ENCODE measurements at regions not wholly inside any gene's neighbourhood (a gene's known extent, or its start where the extent isn't known, plus 50 kb on each side); places are given as distances from the start of the nearest gene placed in this dataset.
A peak's percentile ranks its signal among the peaks of the same experiment; 100 is the strongest.

DNA sequence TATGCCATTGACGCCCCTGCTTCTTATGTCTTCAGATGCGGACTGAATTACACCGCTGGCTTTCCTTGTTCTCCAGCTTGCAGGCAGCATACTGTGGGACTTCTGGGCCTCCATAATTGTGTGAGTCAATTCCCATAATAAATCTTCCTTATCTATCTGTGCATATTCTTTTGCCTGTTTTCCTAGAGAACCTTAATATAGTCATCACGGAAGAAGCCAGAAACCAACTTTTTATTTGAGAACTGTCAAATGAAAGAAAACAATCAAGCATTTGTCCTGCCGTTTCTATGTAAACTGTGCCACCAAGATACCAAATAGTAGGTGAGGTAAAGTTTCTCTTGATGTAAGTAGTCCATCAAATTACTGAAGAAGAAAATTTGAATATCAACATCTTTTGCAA, 51.8 kb upstream of the B3GALNT1 start:
- DNase-seq (ENCODE audit: low spot score) = no peak

DNA sequence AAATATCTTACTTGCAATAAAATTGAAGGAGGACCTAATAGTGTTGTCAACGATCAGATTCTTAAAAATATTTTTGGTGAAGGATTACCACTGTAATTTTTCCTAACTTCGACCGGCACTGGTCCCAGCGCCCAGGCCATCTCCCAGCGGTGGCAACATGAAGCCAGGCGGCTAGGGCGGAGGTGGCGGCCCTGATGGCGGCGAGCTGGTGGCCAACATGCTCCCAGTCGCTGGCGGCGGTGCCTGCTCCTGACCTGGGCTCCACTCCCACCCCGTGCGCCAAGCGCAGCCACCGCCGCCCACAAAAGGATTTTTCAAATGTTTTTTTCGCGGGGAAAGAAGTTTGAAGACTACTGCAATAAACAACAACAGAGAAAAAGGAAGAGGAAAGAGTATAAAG, 56.5 kb upstream of the B3GALNT1 start:
- DNase-seq (ENCODE audit: low spot score) = no peak

DNA sequence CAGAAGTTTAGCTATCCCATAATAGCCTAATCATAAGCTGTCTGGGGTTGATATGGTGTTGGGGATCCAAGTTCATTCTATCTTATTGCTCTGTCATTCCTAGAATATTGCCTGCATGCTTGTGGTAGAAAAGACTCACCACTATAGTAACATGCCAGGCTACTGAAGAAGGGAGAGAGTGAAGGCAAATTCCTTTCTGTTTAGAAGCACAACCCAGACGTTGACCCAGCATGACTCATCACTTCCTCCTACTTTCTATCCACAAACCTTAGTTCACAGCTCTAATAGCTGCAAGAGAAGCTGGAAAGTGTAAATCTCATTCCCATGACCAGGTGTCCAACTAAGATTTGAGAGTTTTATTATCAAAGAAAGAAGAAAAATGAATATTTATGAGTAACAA, 57.8 kb upstream of the NMD3 start:
- DNase-seq (ENCODE audit: low spot score) = peak; percentile 99

DNA sequence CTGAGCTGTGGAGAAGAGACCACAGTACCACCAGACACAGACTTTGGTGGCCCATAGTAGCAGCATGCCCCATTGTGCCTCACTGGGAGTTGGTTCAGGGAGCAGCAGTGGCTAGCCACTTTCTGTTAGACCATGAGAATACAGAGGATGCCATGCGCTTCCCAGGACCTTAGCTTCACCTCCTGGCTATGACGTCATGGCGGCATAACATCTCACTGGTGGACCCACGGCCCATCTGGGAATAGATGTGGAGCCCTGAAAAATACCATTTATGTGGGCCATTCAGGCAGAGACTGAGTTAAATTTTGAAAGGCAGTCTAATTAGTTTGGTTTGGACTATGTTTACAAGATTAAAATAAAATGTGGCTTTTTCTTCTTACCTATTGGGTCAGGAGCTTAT, 55.1 kb upstream of the NMD3 start:
- DNase-seq (ENCODE audit: low spot score) = no peak

DNA sequence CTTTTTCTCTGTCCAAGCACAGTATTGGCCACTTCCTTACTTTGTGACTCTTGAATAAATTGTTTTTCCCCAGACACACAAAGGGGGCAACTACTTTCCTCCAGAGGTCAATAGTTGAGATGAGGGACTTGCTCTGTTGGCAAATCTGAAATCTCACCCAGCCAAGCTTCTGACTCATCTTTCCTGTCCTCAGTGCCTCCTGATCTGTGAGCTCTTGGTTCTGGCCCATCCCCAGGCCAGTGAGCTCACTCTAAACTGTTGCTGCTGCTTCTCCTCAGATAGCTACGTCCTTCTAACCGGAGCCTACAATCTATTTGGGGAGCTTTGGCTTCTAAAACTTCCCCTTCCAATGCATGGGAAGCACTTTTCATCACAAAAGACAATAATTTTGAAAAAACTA, 50.0 kb upstream of the NMD3 start:
- peak; percentile 84 for DNase-seq (ENCODE audit: low spot score)

Data from kidney tubule cell (primary cell).